Thyroid gland (tissue), 4 donors: ENCODE measurements at regions not wholly inside any gene's neighbourhood (a gene's known extent, or its start where the extent isn't known, plus 50 kb on each side); places are given as distances from the start of the nearest gene placed in this dataset.

Experiments used
- DNase-seq, 2 donors: peaks; one replicate each; pipeline ENCODE4 v3.0.0-alpha.2; 2019
- H3K27ac ChIP-seq, 3 donors: fragments of 200-600 bp; sonication (generic); 1 replicate in 2 of 3; 2 replicates in 1 of 3; pipeline ENCODE4 v1.5.1; 2016 to 2019; ENCODE audit warnings: mild to moderate bottlenecking in 1 of 3, moderate library complexity in 1 of 3
- H3K27me3 ChIP-seq: fragments of 200-600 bp; sonication (generic); one replicate; pipeline ENCODE4 v1.5.1; 2019
- H3K36me3 ChIP-seq, 2 donors: fragments of 200-600 bp; sonication (generic); one replicate each; pipeline ENCODE4 v1.5.1; 2016 to 2019
- H3K4me1 ChIP-seq, 2 donors: fragments of 200-600 bp; sonication (generic); one replicate each; pipeline ENCODE4 v1.5.1; 2017 to 2019
- H3K4me3 ChIP-seq, 3 donors: fragments of 200-600 bp; sonication (generic); replicated peaks in 1 of 3; 1 replicate in 2 of 3; 2 replicates in 1 of 3; pipeline ENCODE4 v1.5.1; 2016; ENCODE audit warnings: mild to moderate bottlenecking in 1 of 3
- H3K9me3 ChIP-seq: fragments of 200-600 bp; sonication (generic); one replicate; pipeline ENCODE4 v1.5.1; 2017
- POLR2A ChIP-seq, 2 donors: fragments of 450-650 bp; IDR thresholded peaks; one replicate each; pipeline ENCODE4 v1.6.1; 2017; ENCODE audit warnings: antibody characterized with exemption in 2 of 2, mild to moderate bottlenecking in 2 of 2, moderate library complexity in 1 of 2
- WGBS, 2 donors: methylation state at CpG; one replicate each; pipeline ENCODE4 v1.1.5; 2017; 5-methylcytosine and 5-hydroxymethylcytosine counted together
- intact Hi-C: fragments of 100-400 bp; cut with DNase I; formaldehyde crosslinking; loops from one replicate; pipeline ENCODE4 v1.15.1; 2023
- TF ChIP-seq, protein P1 (sequence below), 6 experiments: fragments of 200-600 bp in 3 of 6; fragments of 450-650 bp in 3 of 6; sonication (generic) in 3 of 6; IDR thresholded peaks; one replicate each; pipeline ENCODE4 v1.5.1; 2016 to 2019; ENCODE audit warnings: antibody characterized with exemption in 6 of 6, mild to moderate bottlenecking in 2 of 6, inconsistent platforms in 1 of 6, moderate library complexity in 1 of 6

DNA sequence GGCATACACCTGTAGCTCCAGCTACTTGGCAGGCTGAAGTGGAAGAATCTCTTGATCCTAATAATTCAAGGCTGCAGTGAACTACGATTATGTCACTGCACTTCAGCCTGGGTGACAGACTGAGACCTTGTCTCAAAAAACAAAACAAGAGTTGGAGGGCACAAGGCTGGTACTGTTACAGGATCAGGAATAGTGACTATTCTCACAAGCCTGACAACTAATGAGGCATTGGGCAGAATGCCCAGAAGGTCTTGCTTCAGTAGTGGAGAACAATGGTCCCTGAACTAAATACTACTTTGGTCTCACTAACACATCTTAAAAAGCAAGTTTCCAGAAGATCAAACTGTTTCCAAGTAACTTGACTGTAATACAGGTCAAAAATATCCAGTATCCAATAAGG is 182.9 kb upstream of the RFX3 start:
- DNase-seq: peak; percentile 94
- TF ChIP-seq, protein P1, sequence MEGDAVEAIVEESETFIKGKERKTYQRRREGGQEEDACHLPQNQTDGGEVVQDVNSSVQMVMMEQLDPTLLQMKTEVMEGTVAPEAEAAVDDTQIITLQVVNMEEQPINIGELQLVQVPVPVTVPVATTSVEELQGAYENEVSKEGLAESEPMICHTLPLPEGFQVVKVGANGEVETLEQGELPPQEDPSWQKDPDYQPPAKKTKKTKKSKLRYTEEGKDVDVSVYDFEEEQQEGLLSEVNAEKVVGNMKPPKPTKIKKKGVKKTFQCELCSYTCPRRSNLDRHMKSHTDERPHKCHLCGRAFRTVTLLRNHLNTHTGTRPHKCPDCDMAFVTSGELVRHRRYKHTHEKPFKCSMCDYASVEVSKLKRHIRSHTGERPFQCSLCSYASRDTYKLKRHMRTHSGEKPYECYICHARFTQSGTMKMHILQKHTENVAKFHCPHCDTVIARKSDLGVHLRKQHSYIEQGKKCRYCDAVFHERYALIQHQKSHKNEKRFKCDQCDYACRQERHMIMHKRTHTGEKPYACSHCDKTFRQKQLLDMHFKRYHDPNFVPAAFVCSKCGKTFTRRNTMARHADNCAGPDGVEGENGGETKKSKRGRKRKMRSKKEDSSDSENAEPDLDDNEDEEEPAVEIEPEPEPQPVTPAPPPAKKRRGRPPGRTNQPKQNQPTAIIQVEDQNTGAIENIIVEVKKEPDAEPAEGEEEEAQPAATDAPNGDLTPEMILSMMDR (IDR thresholded peaks at IDR 0.05): no peak
- no peak for TF ChIP-seq POLR2A (IDR thresholded peaks at IDR 0.05)
- no peaks in the 10 kb centered on the region for H3K36me3 ChIP-seq
- intact Hi-C loops: no loop called here
- no peak overlapping the region for H3K4me3 ChIP-seq
- no peaks in the 10 kb centered on the region for H3K27me3 ChIP-seq
- peak overlapping the region in 2 of 3 donors; percentile 47 to 51 for H3K27ac ChIP-seq
- H3K4me1 ChIP-seq: peaks cover 14 to 17% of the 10 kb centered on the region in 2 donors
- WGBS, 2 donors: 27 to 31% methylated on average over 1 of the region's 1 CpG
- H3K9me3 ChIP-seq: no peaks in the 10 kb centered on the region

DNA sequence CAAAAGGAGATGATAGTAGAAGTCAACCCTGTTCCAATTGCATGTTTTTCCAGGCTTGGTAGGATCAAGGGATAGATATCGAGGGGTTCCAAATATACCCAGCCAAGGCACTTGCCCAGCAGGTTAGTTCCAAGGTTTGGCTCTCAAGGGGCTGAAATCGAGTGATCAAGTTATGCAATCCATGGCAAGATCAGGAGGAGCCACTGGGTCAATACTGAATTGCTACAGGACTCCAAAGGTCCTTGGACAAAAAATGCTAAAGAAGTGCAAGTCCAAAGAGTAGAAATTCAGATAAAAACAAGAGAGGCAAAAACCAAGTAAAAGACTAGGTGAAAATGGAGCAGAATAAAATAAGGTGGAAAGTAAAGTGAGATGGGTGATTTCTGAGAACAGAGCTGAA is 179.1 kb upstream of the RFX3 start:
- intact Hi-C loops: no loop called here
- no peak overlapping the region for H3K27ac ChIP-seq
- no peak for DNase-seq
- H3K9me3 ChIP-seq: no peaks in the 10 kb centered on the region
- 77 to 82% methylated on average over 2 of the region's 2 CpGs for WGBS, 2 donors
- H3K36me3 ChIP-seq: no peaks in the 10 kb centered on the region
- no peak overlapping the region for H3K4me3 ChIP-seq
- H3K27me3 ChIP-seq: no peaks in the 10 kb centered on the region
- TF ChIP-seq, protein P1 (IDR thresholded peaks at IDR 0.05): no peak
- no peak for TF ChIP-seq POLR2A (IDR thresholded peaks at IDR 0.05)
- peaks cover 14 to 30% of the 10 kb centered on the region in 2 donors for H3K4me1 ChIP-seq

DNA sequence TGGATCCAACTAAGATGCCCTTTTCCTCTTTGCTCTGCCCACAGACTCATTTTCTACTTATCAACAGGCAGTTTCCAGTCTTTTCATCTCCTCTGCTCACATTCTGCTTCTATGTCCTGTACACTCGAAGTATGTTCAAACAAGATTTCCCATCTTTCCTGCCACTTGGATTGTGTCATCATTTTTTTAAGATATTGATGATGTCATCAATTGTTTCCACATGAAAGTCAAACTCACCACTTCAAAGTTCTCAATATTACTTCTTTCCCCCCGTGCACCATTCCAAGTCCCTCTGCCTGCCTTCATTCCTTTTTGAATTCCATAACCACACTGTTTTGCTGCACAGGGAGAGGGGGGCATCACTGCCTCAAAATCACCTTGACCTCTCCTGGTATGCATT is 175.0 kb upstream of the RFX3 start:
- no peak for DNase-seq
- Histone ChIP-seq H3K36me3 (no peaks in the 10 kb centered on the region), H3K4me1 (peaks cover 27 to 29% of the 10 kb centered on the region in 2 donors), H3K9me3 (no peaks in the 10 kb centered on the region), H3K4me3 (no peak overlapping the region), H3K27ac (no peak overlapping the region), H3K27me3 (no peaks in the 10 kb centered on the region)
- TF ChIP-seq, protein P1 (IDR thresholded peaks at IDR 0.05): no peak
- TF ChIP-seq POLR2A (IDR thresholded peaks at IDR 0.05): no peak
- WGBS, 2 donors: 75 to 92% methylated on average over 2 of the region's 2 CpGs
- intact Hi-C loops: no loop called here

DNA sequence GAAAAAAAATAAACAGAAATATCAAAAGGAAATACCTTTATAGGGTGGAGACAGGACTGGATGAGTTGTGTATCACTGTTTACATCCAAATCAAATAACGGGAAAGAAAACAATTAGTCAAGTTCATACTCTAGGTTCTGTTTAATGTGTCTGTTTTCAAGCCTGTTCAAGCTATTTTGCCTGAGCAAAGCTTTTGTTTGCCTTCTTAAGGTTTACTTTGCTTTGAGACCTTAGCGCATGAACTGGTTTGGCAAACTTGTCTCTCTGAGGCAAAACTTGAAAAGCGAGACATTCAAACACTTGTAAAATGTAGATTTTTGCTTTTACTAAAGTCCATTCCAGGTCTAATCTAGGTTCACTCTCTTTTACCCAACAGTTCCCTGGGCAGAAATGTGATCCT is 174.1 kb upstream of the RFX3 start:
- WGBS, 2 donors: 33 to 58% methylated on average over 3 of the region's 3 CpGs
- DNase-seq: peak; percentile 26 to 28
- intact Hi-C loops: no loop called here
- no peak overlapping the region for H3K4me3 ChIP-seq
- H3K36me3 ChIP-seq: no peaks in the 10 kb centered on the region
- peak overlapping the region; percentile 27 to 79 (median 33) for H3K27ac ChIP-seq
- no peaks in the 10 kb centered on the region for H3K9me3 ChIP-seq
- H3K27me3 ChIP-seq: no peaks in the 10 kb centered on the region
- H3K4me1 ChIP-seq: peaks cover 27 to 29% of the 10 kb centered on the region in 2 donors
- no peak for TF ChIP-seq POLR2A (IDR thresholded peaks at IDR 0.05)
- TF ChIP-seq, protein P1 (IDR thresholded peaks at IDR 0.05): no peak

DNA sequence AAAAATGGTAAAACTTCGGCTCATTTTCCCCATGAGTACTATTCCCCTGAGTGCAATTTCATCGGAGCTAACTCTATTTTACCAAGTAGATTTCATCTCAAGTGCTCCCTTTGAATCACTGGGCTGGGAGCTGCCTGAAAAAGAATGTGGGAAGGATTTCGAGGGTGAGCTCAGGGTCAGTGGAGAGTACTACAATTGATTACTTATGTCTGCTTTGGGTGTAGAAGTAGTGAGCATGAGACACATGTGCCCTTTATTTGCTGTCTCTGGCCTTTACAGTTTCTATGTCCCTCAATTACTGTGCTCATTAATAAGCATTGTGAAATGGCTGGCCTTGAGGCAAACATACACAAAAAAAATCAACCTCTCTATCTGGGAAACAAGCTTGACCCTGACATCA is 172.7 kb upstream of the RFX3 start:
- Histone ChIP-seq H3K4me1 (peaks cover 27 to 29% of the 10 kb centered on the region in 2 donors), H3K4me3 (no peak overlapping the region), H3K27me3 (no peaks in the 10 kb centered on the region), H3K27ac (peak overlapping the region; percentile 59 to 79 (median 74)), H3K9me3 (no peaks in the 10 kb centered on the region), H3K36me3 (no peaks in the 10 kb centered on the region)
- peak; percentile 20 to 43 for DNase-seq
- intact Hi-C loops: no loop called here
- 23 to 32% methylated on average over 3 of the region's 3 CpGs for WGBS, 2 donors
- TF ChIP-seq, protein P1 (IDR thresholded peaks at IDR 0.05): no peak
- no peak for TF ChIP-seq POLR2A (IDR thresholded peaks at IDR 0.05)
